GM18867 (cell line): ENCODE measurements at regions not wholly inside any gene's neighbourhood (a gene's known extent, or its start where the extent isn't known, plus 50 kb on each side); places are given as distances from the start of the nearest gene placed in this dataset.

Source experiments
- ATAC-seq: cut with Tn5 transposase; IDR thresholded peaks from one replicate; pipeline ENCODE4 v1.9.1; 2021; ENCODE audit warnings: mild to moderate bottlenecking, moderate library complexity; ENCODE audit not compliant: unreplicated experiment

GRCh38 chr15:61295239-61295638, 66.1 kb upstream of the RORA start:
- ATAC-seq = no peak

DNA sequence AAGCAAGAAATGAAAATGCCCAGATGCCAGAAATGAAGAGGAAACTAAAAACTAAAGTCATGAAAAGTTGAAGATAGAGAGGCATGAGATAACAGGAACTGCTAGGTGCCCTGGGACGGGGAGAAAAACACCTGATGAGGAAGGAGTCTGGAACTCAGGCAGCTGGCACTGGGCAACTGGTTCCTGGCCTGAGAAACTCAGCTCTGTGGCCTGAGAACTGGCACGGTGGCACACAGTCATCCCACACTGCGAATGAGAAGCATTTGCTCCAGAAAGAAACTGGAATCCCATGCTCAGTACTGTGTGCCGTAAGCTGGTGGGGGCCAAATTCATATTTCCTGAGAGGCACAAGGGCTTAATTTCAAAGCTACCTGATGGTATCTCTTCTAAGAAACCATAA, 53.6 kb upstream of the RORA start:
- no peak for ATAC-seq

DNA sequence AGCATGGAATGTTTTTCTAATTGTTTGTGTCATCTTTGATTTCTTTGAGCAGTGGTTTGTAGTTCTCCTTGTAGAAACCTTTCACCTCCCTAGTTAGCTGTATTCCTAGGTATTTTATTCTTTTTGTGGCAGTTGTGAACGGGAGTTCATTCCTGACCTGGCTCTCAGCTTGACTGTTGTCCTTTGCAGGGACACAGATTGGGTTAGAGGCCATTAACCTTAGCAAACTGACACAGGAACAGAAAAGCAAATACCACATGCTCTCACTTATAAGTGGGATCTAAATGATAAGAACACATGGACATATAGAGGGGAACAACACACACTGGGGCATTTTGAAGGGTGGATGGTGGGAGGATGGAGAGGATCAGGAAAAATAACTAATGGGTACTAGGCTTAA, 52.2 kb upstream of the RORA start:
- ATAC-seq = no peak
